A549 (cell line): ENCODE measurements at regions not wholly inside any gene's neighbourhood (a gene's known extent, or its start where the extent isn't known, plus 50 kb on each side); places are given as distances from the start of the nearest gene placed in this dataset.

ENCODE experiments used
- CBX2 ChIP-seq: fragments of 200-600 bp; sonication (generic); IDR thresholded peaks from 2 replicates; pipeline ENCODE4 v1.6.1; 2016; ENCODE audit warnings: low read depth, mild to moderate bottlenecking, borderline replicate concordance
- CHD2 ChIP-seq: fragments of 150-350 bp; IDR thresholded peaks from 2 replicates; pipeline ENCODE4 v1.6.1; 2014; ENCODE audit warnings: low read length; ENCODE audit not compliant: partially characterized antibody
- MAZ ChIP-seq: fragments of 150-350 bp; IDR thresholded peaks from 2 replicates; pipeline ENCODE4 v1.6.1; 2014; ENCODE audit warnings: antibody characterized with exemption, low read depth, low read length, borderline replicate concordance
- RAD21 ChIP-seq, 2 experiments: fragments of >200 bp in 1 of 2; sonication (Bioruptor Twin) in 1 of 2; formaldehyde crosslinking in 1 of 2; IDR thresholded peaks in 1 of 2; conservative IDR thresholded peaks in 1 of 2; 2 replicates in 1 of 2; 3 replicates in 1 of 2; pipeline ENCODE4 v1.6.1; 2012 to 2018; ENCODE audit warnings: inconsistent platforms in 1 of 2
- SREBF2 ChIP-seq: fragments of 450-650 bp; IDR thresholded peaks from 2 replicates; pipeline ENCODE4 v1.6.1; 2014; ENCODE audit warnings: mild to moderate bottlenecking, moderate library complexity
- TF ChIP-seq, protein P1 (sequence below): fragments of >200 bp; sonication (Bioruptor Twin); formaldehyde crosslinking; IDR thresholded peaks from 3 replicates; pipeline ENCODE4 v1.5.1; 2016

GRCh38 chr14:48243900-48244299 lies 568.5 kb upstream of the MDGA2 start:
- TF ChIP-seq SREBF2 (no peak), CBX2 (no peak), CHD2 (no peak), RAD21 (conservative IDR thresholded peaks at IDR 0.05 in 1 of 2, IDR thresholded peaks at IDR 0.05 in 1 of 2) (no peak), MAZ (no peak)
- TF ChIP-seq, protein P1, sequence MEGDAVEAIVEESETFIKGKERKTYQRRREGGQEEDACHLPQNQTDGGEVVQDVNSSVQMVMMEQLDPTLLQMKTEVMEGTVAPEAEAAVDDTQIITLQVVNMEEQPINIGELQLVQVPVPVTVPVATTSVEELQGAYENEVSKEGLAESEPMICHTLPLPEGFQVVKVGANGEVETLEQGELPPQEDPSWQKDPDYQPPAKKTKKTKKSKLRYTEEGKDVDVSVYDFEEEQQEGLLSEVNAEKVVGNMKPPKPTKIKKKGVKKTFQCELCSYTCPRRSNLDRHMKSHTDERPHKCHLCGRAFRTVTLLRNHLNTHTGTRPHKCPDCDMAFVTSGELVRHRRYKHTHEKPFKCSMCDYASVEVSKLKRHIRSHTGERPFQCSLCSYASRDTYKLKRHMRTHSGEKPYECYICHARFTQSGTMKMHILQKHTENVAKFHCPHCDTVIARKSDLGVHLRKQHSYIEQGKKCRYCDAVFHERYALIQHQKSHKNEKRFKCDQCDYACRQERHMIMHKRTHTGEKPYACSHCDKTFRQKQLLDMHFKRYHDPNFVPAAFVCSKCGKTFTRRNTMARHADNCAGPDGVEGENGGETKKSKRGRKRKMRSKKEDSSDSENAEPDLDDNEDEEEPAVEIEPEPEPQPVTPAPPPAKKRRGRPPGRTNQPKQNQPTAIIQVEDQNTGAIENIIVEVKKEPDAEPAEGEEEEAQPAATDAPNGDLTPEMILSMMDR = no peak
